Ovary (tissue), 7 donors: ENCODE measurements at regions not wholly inside any gene's neighbourhood (a gene's known extent, or its start where the extent isn't known, plus 50 kb on each side); places are given as distances from the start of the nearest gene placed in this dataset.

ENCODE experiments used
- DNase-seq, 5 donors: peaks; one replicate each; pipeline ENCODE4 v3.0.0-alpha.2; 2019 to 2020
- H3K27ac ChIP-seq, 2 donors: fragments of 200-600 bp; one replicate each; pipeline versions ENCODE4 v1.5.1 to v1.8.0; 2019 to 2022
- H3K27me3 ChIP-seq: fragments of 200-600 bp; one replicate; pipeline ENCODE4 v1.8.0; 2022
- H3K36me3 ChIP-seq: fragments of 200-600 bp; sonication (generic); one replicate; pipeline ENCODE4 v1.5.1; 2019
- H3K4me1 ChIP-seq: one replicate; pipeline ENCODE4 v1.8.1; 2013; ENCODE audit warnings: mild to moderate bottlenecking, moderate library complexity; ENCODE audit not compliant: insufficient read depth
- H3K4me3 ChIP-seq: fragments of 200-600 bp; sonication (generic); one replicate; pipeline ENCODE4 v1.5.1; 2017
- H3K9me3 ChIP-seq, 2 donors: fragments of 200-600 bp in 1 of 2; sonication (generic) in 1 of 2; one replicate each; pipeline versions ENCODE4 v1.5.1 to v1.8.1; 2013 to 2019; ENCODE audit warnings: mild to moderate bottlenecking in 1 of 2, moderate library complexity in 1 of 2
- CTCF ChIP-seq, 3 donors: fragments of 450-650 bp in 2 of 3; fragments of 200-600 bp in 1 of 3; IDR thresholded peaks; one replicate each; pipeline versions ENCODE4 v1.5.1 to v1.8.0; 2016 to 2022; ENCODE audit warnings: antibody characterized with exemption in 3 of 3, mild to moderate bottlenecking in 1 of 3
- EP300 ChIP-seq: sonication (generic); formaldehyde crosslinking; IDR thresholded peaks from one replicate; pipeline ENCODE4 v1.6.1; 2017; ENCODE audit warnings: antibody characterized with exemption
- POLR2A ChIP-seq: fragments of 450-650 bp; IDR thresholded peaks from one replicate; pipeline ENCODE4 v1.6.1; 2017; ENCODE audit warnings: antibody characterized with exemption, mild to moderate bottlenecking, moderate library complexity
- WGBS, 3 donors: extraction: QIAGEN DNeasy Blood & Tissue Kit in 1 of 3; methylation state at CpG; one replicate each; pipeline versions ENCODE4 v1.1.5 to v1.1.7; 2013 to 2017; 5-methylcytosine and 5-hydroxymethylcytosine counted together
- intact Hi-C, 4 donors: fragments of 100-400 bp; cut with DNase I; formaldehyde crosslinking; loops; one replicate each; pipeline versions ENCODE4 v1.11.0 to v1.15.1; 2022 to 2023
- donor health status: DM: no; HTN: no; CAD: no; lungs with moderate emphysema.
- donor health status: DM: no; HTN: no; CAD: no.
- donor health status: Bipolar disorder and iron deficiency.
- donor health status: DM: no; HTN: no; CAD: no.
- donor health status: DM: yes; HTN: yes; CAD: no.

- 70 to 76% (median 72%) methylated on average over 4 of the region's 4 CpGs for WGBS, 3 donors
- TF ChIP-seq POLR2A (no peak), CTCF (IDR thresholded peaks at IDR 0.05) (no peak), EP300 (no peak)
- no peaks in the 10 kb centered on the region for H3K4me1 ChIP-seq
- H3K27ac ChIP-seq = no peak overlapping the region
- no peaks in the 10 kb centered on the region for H3K9me3 ChIP-seq
- intact Hi-C loops = no loop called here
- H3K36me3 ChIP-seq = no peaks in the 10 kb centered on the region
- no peak overlapping the region for H3K4me3 ChIP-seq
- DNase-seq = no peak
- no peaks in the 10 kb centered on the region for H3K27me3 ChIP-seq
These were observed 813.0 kb downstream of the LUZP2 start for GRCh38 chr11:25309818-25310217.

- H3K4me3 ChIP-seq = no peak overlapping the region
- intact Hi-C loops = no loop called here
- 85 to 87% (median 86%) methylated on average over 2 of the region's 2 CpGs for WGBS, 3 donors
- H3K36me3 ChIP-seq = no peaks in the 10 kb centered on the region
- no peaks in the 10 kb centered on the region for H3K9me3 ChIP-seq
- no peak overlapping the region for H3K27ac ChIP-seq
- no peak for DNase-seq
- TF ChIP-seq CTCF (IDR thresholded peaks at IDR 0.05) = no peak
- TF ChIP-seq EP300 = no peak
- TF ChIP-seq POLR2A = no peak
- H3K27me3 ChIP-seq = no peaks in the 10 kb centered on the region
- no peaks in the 10 kb centered on the region for H3K4me1 ChIP-seq
These were observed 820.4 kb downstream of the LUZP2 start for GRCh38 chr11:25317216-25317615.

GRCh38 chr11:25319127-25319526 lies 822.3 kb downstream of the LUZP2 start:
- Histone ChIP-seq H3K27ac (no peak overlapping the region), H3K9me3 (no peaks in the 10 kb centered on the region), H3K4me3 (no peak overlapping the region), H3K27me3 (no peaks in the 10 kb centered on the region), H3K4me1 (no peaks in the 10 kb centered on the region), H3K36me3 (no peaks in the 10 kb centered on the region)
- no peak for TF ChIP-seq EP300
- TF ChIP-seq CTCF (IDR thresholded peaks at IDR 0.05) = no peak
- TF ChIP-seq POLR2A = no peak
- 88 to 94% (median 91%) methylated on average over 2 of the region's 2 CpGs for WGBS, 3 donors
- no peak for DNase-seq
- intact Hi-C loops = no loop called here

GRCh38 chr11:25327656-25328055 lies 830.8 kb downstream of the LUZP2 start:
- intact Hi-C loops = no loop called here
- Histone ChIP-seq H3K27ac (no peak overlapping the region), H3K27me3 (no peaks in the 10 kb centered on the region), H3K4me1 (no peaks in the 10 kb centered on the region), H3K36me3 (no peaks in the 10 kb centered on the region), H3K4me3 (no peak overlapping the region), H3K9me3 (no peaks in the 10 kb centered on the region)
- no peak for TF ChIP-seq POLR2A
- TF ChIP-seq EP300 = no peak
- no peak for TF ChIP-seq CTCF (IDR thresholded peaks at IDR 0.05)
- WGBS, 3 donors = 67 to 71% (median 69%) methylated on average over 4 of the region's 4 CpGs
- no peak for DNase-seq

- WGBS, 3 donors = 56 to 68% (median 64%) methylated on average over 4 of the region's 4 CpGs
- H3K4me3 ChIP-seq = no peak overlapping the region
- no peak for TF ChIP-seq EP300
- no peak for TF ChIP-seq CTCF (IDR thresholded peaks at IDR 0.05)
- intact Hi-C loops = no loop called here
- H3K36me3 ChIP-seq = no peaks in the 10 kb centered on the region
- H3K9me3 ChIP-seq = no peaks in the 10 kb centered on the region
- no peaks in the 10 kb centered on the region for H3K27me3 ChIP-seq
- no peaks in the 10 kb centered on the region for H3K4me1 ChIP-seq
- no peak overlapping the region for H3K27ac ChIP-seq
- no peak for DNase-seq
These were observed 842.4 kb downstream of the LUZP2 start for GRCh38 chr11:25339281-25339680.
